ENCODE measurements at regions not wholly inside any gene's neighbourhood (a gene's known extent, or its start where the extent isn't known, plus 50 kb on each side); places are given as distances from the start of the nearest gene placed in this dataset.

GRCh38 chr5:92659246-92659645 is 921.8 kb downstream of the NR2F1-AS1 start:
- TF ChIP-seq POLR2A (IDR thresholded peaks at IDR 0.05) (no peak), POLR2AphosphoS5 (IDR thresholded peaks at IDR 0.05) (no peak), CTCF (IDR thresholded peaks at IDR 0.05) (no peak), EP300 (IDR thresholded peaks at IDR 0.05) (no peak)
